Hepatocyte (in vitro differentiated cells): ENCODE measurements at regions not wholly inside any gene's neighbourhood (a gene's known extent, or its start where the extent isn't known, plus 50 kb on each side); places are given as distances from the start of the nearest gene placed in this dataset.
A peak's percentile ranks its signal among the peaks of the same experiment; 100 is the strongest.

Source experiments
- DNase-seq: peaks from one replicate; pipeline ENCODE4 v3.0.0-alpha.2; 2016; ENCODE audit warnings: low spot score
- H2AFZ ChIP-seq: fragments of 200-600 bp; sonication (generic); 2 replicates; pipeline ENCODE4 v1.6.0; 2016; ENCODE audit warnings: antibody characterized with exemption, mild to moderate bottlenecking
- H3K27ac ChIP-seq: fragments of 200-600 bp; sonication (generic); 2 replicates; pipeline ENCODE4 v1.5.1; 2016; ENCODE audit warnings: mild to moderate bottlenecking
- H3K27me3 ChIP-seq: fragments of 200-600 bp; sonication (generic); 2 replicates; pipeline ENCODE4 v1.6.1; 2016
- H3K36me3 ChIP-seq: fragments of 200-600 bp; sonication (generic); replicated peaks from 2 replicates; pipeline ENCODE4 v1.5.1; 2016; ENCODE audit warnings: low read depth; ENCODE audit not compliant: insufficient read depth
- H3K4me1 ChIP-seq: fragments of 200-600 bp; sonication (generic); 2 replicates; pipeline ENCODE4 v1.5.1; 2016; ENCODE audit warnings: mild to moderate bottlenecking, moderate library complexity; ENCODE audit not compliant: insufficient read depth
- H3K4me2 ChIP-seq: fragments of 200-600 bp; sonication (generic); 2 replicates; pipeline ENCODE4 v1.6.0; 2016
- H3K4me3 ChIP-seq: fragments of 200-600 bp; sonication (generic); 2 replicates; pipeline ENCODE4 v1.5.1; 2016; ENCODE audit warnings: mild to moderate bottlenecking
- H3K79me2 ChIP-seq: fragments of 200-600 bp; sonication (generic); 2 replicates; pipeline ENCODE4 v1.6.0; 2017; ENCODE audit warnings: mild to moderate bottlenecking
- H3K9me2 ChIP-seq: fragments of 200-600 bp; sonication (generic); replicated peaks from 2 replicates; pipeline ENCODE4 v1.6.0; 2017; ENCODE audit warnings: mild to moderate bottlenecking; ENCODE audit not compliant: insufficient read depth
- H3K9me3 ChIP-seq: fragments of 200-600 bp; sonication (generic); 2 replicates; pipeline ENCODE4 v1.5.1; 2016; ENCODE audit warnings: low read depth, mild to moderate bottlenecking
- H4K20me1 ChIP-seq: fragments of 200-600 bp; sonication (generic); 2 replicates; pipeline ENCODE4 v1.6.0; 2016; ENCODE audit warnings: mild to moderate bottlenecking; ENCODE audit not compliant: insufficient read depth, poor library complexity, severe bottlenecking
- CTCF ChIP-seq: fragments of 200-600 bp; sonication (generic); IDR thresholded peaks from 2 replicates; pipeline ENCODE4 v1.5.1; 2016; ENCODE audit warnings: antibody characterized with exemption, mild to moderate bottlenecking; ENCODE audit not compliant: poor library complexity
- EZH2 ChIP-seq: fragments of 200-600 bp; sonication (generic); IDR thresholded peaks from 2 replicates; pipeline ENCODE4 v1.6.1; 2016; ENCODE audit warnings: antibody characterized with exemption, mild to moderate bottlenecking, borderline replicate concordance
- EZH2phosphoT487 ChIP-seq: fragments of 200-600 bp; sonication (generic); IDR thresholded peaks from one replicate; pipeline ENCODE4 v1.6.1; 2018; ENCODE audit warnings: antibody characterized with exemption, mild to moderate bottlenecking, low read depth, moderate library complexity; ENCODE audit not compliant: unreplicated experiment, severe bottlenecking
- WGBS: methylation state at CpG from one replicate; pipeline ENCODE4 v1.1.6; 2016; ENCODE audit warnings: low lambda C conversion rate; ENCODE audit errors: missing lambda C conversion rate; 5-methylcytosine and 5-hydroxymethylcytosine counted together

- no peaks in the 10 kb centered on the region for H3K79me2 ChIP-seq
- no peaks in the 10 kb centered on the region for H3K36me3 ChIP-seq
- no peaks in the 10 kb centered on the region for H3K4me1 ChIP-seq
- no peaks in the 10 kb centered on the region for H4K20me1 ChIP-seq
- no peaks in the 10 kb centered on the region for H3K27me3 ChIP-seq
- 93% methylated on average over 2 of the region's 2 CpGs for WGBS
- H3K27ac ChIP-seq: no peak overlapping the region
- DNase-seq: no peak
- H2AFZ ChIP-seq: no peak overlapping the region
- H3K9me2 ChIP-seq: no peaks in the 10 kb centered on the region
- H3K4me3 ChIP-seq: no peak overlapping the region
- no peak overlapping the region for H3K4me2 ChIP-seq
- no peak for TF ChIP-seq EZH2phosphoT487
- TF ChIP-seq CTCF: no peak
- no peak for TF ChIP-seq EZH2
- no peaks in the 10 kb centered on the region for H3K9me3 ChIP-seq
Measured at GRCh38 chr3:165406425-165406824, 210.2 kb upstream of the SLITRK3 start.

GRCh38 chr3:165404357-165405027 lies 208.3 kb upstream of the SLITRK3 start:
- Histone ChIP-seq H3K9me2 (no peaks in the 10 kb centered on the region), H3K4me2 (no peak overlapping the region), H3K27me3 (no peaks in the 10 kb centered on the region), H3K79me2 (no peaks in the 10 kb centered on the region), H4K20me1 (no peaks in the 10 kb centered on the region), H3K27ac (no peak overlapping the region), H3K9me3 (no peaks in the 10 kb centered on the region), H3K36me3 (no peaks in the 10 kb centered on the region), H2AFZ (no peak overlapping the region), H3K4me1 (no peaks in the 10 kb centered on the region), H3K4me3 (no peak overlapping the region)
- 84% methylated on average over 4 of the region's 4 CpGs for WGBS
- peak; percentile 19 for DNase-seq
- TF ChIP-seq EZH2phosphoT487 (no peak), CTCF (peak; percentile 13)

- Histone ChIP-seq H3K9me2 (no peaks in the 10 kb centered on the region), H3K27ac (no peak overlapping the region), H3K4me2 (no peak overlapping the region), H3K4me3 (no peak overlapping the region), H3K27me3 (no peaks in the 10 kb centered on the region), H3K9me3 (no peaks in the 10 kb centered on the region), H3K36me3 (no peaks in the 10 kb centered on the region), H3K4me1 (no peaks in the 10 kb centered on the region), H2AFZ (no peak overlapping the region), H3K79me2 (no peaks in the 10 kb centered on the region), H4K20me1 (no peaks in the 10 kb centered on the region)
- WGBS: 72% methylated on average over 4 of the region's 4 CpGs
- TF ChIP-seq CTCF (no peak), EZH2 (no peak), EZH2phosphoT487 (no peak)
- DNase-seq: no peak
Measured at GRCh38 chr3:165403666-165404065, 207.5 kb upstream of the SLITRK3 start.
